ENCODE measurements at regions not wholly inside any gene's neighbourhood (a gene's known extent, or its start where the extent isn't known, plus 50 kb on each side); places are given as distances from the start of the nearest gene placed in this dataset.

DNA sequence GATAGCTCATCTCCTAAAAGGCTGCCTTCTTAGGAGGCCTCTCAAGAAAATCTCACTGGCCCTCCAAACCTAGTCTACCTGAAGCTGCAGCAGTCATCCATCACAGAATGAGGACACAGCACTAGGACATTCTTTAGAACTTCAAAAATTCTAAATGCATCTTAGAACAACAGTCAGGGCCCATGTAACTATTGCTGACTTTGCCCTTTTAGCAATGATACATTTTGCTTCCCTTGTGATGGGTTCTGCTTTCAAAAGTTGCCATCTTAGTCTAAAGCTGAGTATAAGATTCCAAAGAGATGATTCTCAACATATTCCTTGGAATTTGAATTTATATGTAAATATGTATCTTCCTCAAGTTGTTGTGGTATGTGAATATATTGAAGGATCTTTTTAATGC is 793.0 kb downstream of the RAB28 start:
- intact Hi-C loops (cut with micrococcal nuclease; ENCODE audit: unreplicated experiment), result no loop called here
- CTCF ChIA-PET, result no interaction called here
- Histone ChIP-seq H3K36me3 (ENCODE audit: insufficient read depth, low read length, poor library complexity, severe bottlenecking) (no peaks in the 10 kb centered on the region), H3K27ac (ENCODE audit: low read depth, low read length, poor library complexity, severe bottlenecking) (no peak overlapping the region), H3K4me3 (ENCODE audit: low read depth, low read length, poor library complexity, severe bottlenecking) (no peak overlapping the region), H3K27me3 (replicated peaks; ENCODE audit: insufficient read depth, low read depth, low read length, poor library complexity) (no peaks in the 10 kb centered on the region), H3K9me3 (ENCODE audit: low read depth, low read length, poor library complexity, severe bottlenecking) (no peaks in the 10 kb centered on the region), H3K4me1 (ENCODE audit: insufficient read depth, low read length, poor library complexity, severe bottlenecking) (no peaks in the 10 kb centered on the region)
- POLR2A ChIA-PET (ENCODE audit: low non-redundant PET), result no interaction called here
- BruUV-seq (replicated peaks), result no TSS peak
- TF ChIP-seq EZH2 (IDR thresholded peaks at IDR 0.05; ENCODE audit: borderline replicate concordance, low read depth, low read length, poor library complexity, severe bottlenecking), result no peak
- TF ChIP-seq, protein P1, sequence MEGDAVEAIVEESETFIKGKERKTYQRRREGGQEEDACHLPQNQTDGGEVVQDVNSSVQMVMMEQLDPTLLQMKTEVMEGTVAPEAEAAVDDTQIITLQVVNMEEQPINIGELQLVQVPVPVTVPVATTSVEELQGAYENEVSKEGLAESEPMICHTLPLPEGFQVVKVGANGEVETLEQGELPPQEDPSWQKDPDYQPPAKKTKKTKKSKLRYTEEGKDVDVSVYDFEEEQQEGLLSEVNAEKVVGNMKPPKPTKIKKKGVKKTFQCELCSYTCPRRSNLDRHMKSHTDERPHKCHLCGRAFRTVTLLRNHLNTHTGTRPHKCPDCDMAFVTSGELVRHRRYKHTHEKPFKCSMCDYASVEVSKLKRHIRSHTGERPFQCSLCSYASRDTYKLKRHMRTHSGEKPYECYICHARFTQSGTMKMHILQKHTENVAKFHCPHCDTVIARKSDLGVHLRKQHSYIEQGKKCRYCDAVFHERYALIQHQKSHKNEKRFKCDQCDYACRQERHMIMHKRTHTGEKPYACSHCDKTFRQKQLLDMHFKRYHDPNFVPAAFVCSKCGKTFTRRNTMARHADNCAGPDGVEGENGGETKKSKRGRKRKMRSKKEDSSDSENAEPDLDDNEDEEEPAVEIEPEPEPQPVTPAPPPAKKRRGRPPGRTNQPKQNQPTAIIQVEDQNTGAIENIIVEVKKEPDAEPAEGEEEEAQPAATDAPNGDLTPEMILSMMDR (conservative IDR thresholded peaks at IDR 0.05; ENCODE audit: low read depth, low read length), result no peak
- DNase-seq (ENCODE audit: low spot score), result no peak

DNA sequence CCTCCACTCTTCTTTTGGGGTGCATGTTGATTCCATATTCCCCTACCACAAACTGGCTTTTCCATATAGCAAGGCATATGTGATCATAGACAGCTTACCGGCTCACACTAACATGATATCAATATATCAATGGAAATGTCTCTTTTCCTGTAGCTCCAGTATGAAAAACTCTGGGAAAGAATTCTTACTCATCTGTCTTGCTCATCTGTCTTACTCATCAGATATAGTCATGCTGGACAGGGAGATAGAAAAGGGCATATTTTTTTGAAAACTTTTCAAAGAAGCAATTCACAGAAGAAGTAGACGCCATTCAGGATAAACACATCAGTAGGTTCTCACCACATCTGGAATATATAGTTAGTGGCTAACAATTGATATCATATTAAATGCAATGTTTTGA is 794.7 kb downstream of the RAB28 start:
- no peak for DNase-seq (ENCODE audit: low spot score)
- POLR2A ChIA-PET (ENCODE audit: low non-redundant PET), result no interaction called here
- intact Hi-C loops (cut with micrococcal nuclease; ENCODE audit: unreplicated experiment), result no loop called here
- Histone ChIP-seq H3K4me1 (ENCODE audit: insufficient read depth, low read length, poor library complexity, severe bottlenecking) (no peaks in the 10 kb centered on the region), H3K4me3 (ENCODE audit: low read depth, low read length, poor library complexity, severe bottlenecking) (no peak overlapping the region), H3K27me3 (replicated peaks; ENCODE audit: insufficient read depth, low read depth, low read length, poor library complexity) (no peaks in the 10 kb centered on the region), H3K36me3 (ENCODE audit: insufficient read depth, low read length, poor library complexity, severe bottlenecking) (no peaks in the 10 kb centered on the region), H3K9me3 (ENCODE audit: low read depth, low read length, poor library complexity, severe bottlenecking) (no peaks in the 10 kb centered on the region), H3K27ac (ENCODE audit: low read depth, low read length, poor library complexity, severe bottlenecking) (no peak overlapping the region)
- CTCF ChIA-PET, result no interaction called here
- no TSS peak for BruUV-seq (replicated peaks)
- TF ChIP-seq, protein P1 (conservative IDR thresholded peaks at IDR 0.05; ENCODE audit: low read depth, low read length), result no peak
- TF ChIP-seq EZH2 (IDR thresholded peaks at IDR 0.05; ENCODE audit: borderline replicate concordance, low read depth, low read length, poor library complexity, severe bottlenecking), result no peak

DNA sequence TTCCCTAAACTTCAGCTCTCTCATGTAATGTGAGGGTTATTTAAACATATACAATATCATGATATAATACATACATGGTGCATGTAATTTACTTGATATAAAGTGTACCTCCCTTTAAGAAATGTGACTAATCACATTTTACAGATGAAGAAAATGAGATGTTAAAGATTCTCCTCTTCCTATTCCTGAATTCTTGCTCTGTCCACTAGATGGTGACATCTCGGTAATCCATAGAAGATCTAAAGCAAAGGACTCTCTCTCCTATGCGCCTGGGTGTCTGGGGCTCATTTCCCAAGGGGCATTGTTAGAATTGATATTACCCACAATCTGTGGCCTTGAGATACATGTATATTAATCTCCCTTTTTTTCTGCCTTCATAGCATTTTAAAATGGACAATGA is 804.9 kb downstream of the RAB28 start:
- H3K27ac ChIP-seq (ENCODE audit: low read depth, low read length, poor library complexity, severe bottlenecking), result no peak overlapping the region
- H3K4me1 ChIP-seq (ENCODE audit: insufficient read depth, low read length, poor library complexity, severe bottlenecking), result no peaks in the 10 kb centered on the region
- no peak for TF ChIP-seq EZH2 (IDR thresholded peaks at IDR 0.05; ENCODE audit: borderline replicate concordance, low read depth, low read length, poor library complexity, severe bottlenecking)
- TF ChIP-seq, protein P1 (conservative IDR thresholded peaks at IDR 0.05; ENCODE audit: low read depth, low read length), result peak; percentile 54
- intact Hi-C loops (cut with micrococcal nuclease; ENCODE audit: unreplicated experiment), result no loop called here
- POLR2A ChIA-PET (ENCODE audit: low non-redundant PET), result no interaction called here
- no TSS peak for BruUV-seq (replicated peaks)
- H3K27me3 ChIP-seq (replicated peaks; ENCODE audit: insufficient read depth, low read depth, low read length, poor library complexity), result no peaks in the 10 kb centered on the region
- peak; percentile 36 for DNase-seq (ENCODE audit: low spot score)
- H3K36me3 ChIP-seq (ENCODE audit: insufficient read depth, low read length, poor library complexity, severe bottlenecking), result no peaks in the 10 kb centered on the region
- CTCF ChIA-PET, result no interaction called here
- peaks cover 10% of the 10 kb centered on the region for H3K9me3 ChIP-seq (ENCODE audit: low read depth, low read length, poor library complexity, severe bottlenecking)
- H3K4me3 ChIP-seq (ENCODE audit: low read depth, low read length, poor library complexity, severe bottlenecking), result no peak overlapping the region

All from A673 (cell line).